ENCODE measurements at regions not wholly inside any gene's neighbourhood (a gene's known extent, or its start where the extent isn't known, plus 50 kb on each side); places are given as distances from the start of the nearest gene placed in this dataset.
"Not testable (repeated sequence)": the region's sequence is repeated elsewhere in the genome, so short reads cannot be mapped to it uniquely, and the experiment has no call there.

DNA sequence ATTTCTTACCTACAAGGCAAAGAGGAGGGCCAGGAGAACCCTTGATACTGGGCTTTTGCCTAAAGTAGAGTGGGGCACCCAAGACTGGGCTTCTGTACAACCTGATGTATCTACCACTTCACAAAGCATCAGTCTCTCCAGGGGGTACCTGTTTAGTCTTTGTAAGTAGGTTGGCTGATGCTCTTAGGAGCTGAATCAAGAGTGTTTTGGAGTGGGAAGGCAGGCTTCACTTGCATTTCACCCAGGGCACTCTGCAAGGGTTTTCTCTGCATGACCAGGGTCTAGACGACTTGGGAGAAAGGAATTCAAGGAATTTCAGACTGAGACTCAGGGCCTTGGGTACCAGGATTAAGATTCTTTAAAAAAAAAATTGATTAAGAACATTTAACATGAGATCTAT, 361.5 kb downstream of the RFC3 start:
- no peak for DNase-seq (ENCODE audit: extremely low spot score)
- POLR2A ChIA-PET = no interaction called here
- CTCF ChIA-PET = no interaction called here
- TF ChIP-seq, protein P1, sequence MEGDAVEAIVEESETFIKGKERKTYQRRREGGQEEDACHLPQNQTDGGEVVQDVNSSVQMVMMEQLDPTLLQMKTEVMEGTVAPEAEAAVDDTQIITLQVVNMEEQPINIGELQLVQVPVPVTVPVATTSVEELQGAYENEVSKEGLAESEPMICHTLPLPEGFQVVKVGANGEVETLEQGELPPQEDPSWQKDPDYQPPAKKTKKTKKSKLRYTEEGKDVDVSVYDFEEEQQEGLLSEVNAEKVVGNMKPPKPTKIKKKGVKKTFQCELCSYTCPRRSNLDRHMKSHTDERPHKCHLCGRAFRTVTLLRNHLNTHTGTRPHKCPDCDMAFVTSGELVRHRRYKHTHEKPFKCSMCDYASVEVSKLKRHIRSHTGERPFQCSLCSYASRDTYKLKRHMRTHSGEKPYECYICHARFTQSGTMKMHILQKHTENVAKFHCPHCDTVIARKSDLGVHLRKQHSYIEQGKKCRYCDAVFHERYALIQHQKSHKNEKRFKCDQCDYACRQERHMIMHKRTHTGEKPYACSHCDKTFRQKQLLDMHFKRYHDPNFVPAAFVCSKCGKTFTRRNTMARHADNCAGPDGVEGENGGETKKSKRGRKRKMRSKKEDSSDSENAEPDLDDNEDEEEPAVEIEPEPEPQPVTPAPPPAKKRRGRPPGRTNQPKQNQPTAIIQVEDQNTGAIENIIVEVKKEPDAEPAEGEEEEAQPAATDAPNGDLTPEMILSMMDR (IDR thresholded peaks at IDR 0.05; ENCODE audit: control extremely low read depth, extremely low read depth, low read depth, missing control alignments) = no peak

DNA sequence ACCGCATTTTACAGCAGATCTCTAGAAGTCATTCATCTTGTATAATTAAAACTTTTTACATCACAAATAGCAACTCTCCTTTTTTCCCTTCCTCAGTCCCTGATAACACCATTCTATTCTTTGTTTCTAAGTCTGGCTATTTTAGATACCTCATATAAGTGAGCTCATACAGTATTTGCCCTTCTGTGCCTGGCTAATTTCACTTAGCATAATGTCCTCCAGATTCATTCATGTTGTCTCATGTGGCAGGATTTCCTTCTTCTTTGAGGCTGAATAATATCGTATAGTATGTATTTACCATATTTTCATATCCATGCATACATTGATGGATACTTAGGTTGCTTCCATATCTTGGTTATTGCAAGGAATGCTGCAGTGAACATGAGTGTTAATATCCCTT, 362.0 kb downstream of the RFC3 start:
- DNase-seq (ENCODE audit: extremely low spot score) = no peak
- ChIA-PET POLR2A (no interaction called here), CTCF (no interaction called here)
- TF ChIP-seq, protein P1 (IDR thresholded peaks at IDR 0.05; ENCODE audit: control extremely low read depth, extremely low read depth, low read depth, missing control alignments) = no peak

DNA sequence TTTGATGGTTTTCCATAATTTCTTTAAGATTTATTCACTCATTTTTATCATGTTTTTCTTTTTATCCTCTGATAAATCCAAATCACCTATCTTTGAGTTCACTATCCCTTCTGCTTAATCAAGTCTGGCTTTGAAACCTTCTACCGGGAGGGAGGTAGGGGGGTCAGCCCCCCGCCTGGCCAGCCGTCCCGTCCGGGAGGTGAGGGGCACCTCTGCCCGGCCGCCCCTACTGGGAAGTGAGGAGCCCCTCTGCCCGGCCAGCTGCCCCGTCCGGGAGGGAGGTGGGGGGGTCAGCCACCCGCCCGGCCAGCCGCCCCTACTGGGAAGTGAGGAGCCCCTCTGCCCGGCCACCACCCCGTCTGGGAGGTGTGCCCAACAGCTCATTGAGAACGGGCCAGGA, 363.3 kb downstream of the RFC3 start:
- DNase-seq (ENCODE audit: extremely low spot score); CTCF ChIA-PET; POLR2A ChIA-PET: not testable (repeated sequence)

DNA sequence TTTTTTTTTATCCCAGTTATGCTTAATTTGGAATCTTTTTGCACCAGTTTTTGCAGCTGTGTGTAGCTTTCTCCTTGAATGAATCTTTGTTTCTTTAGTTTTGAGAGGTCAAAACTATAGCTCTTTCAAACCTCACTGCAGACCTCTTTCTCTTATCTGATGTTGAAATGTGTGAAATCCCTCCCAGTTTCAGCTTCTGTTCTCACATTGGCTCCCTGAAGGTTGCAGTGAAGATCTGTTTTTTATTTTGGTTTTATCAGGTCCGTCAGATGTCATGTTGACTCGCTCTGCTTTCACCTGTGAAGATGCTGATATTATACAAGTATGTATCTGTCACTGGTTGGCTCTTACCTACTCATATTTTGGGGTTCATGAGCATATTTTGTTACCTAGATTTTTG, 372.0 kb downstream of the RFC3 start:
- POLR2A ChIA-PET = no interaction called here
- CTCF ChIA-PET = interaction anchor here (0.9 to 1.6 kb wide), 2 partner anchors 12 to 17 kb away, joined by 4 to 6 read pairs; no protein-coding TSS in a partner anchor
- TF ChIP-seq, protein P1 (IDR thresholded peaks at IDR 0.05; ENCODE audit: control extremely low read depth, extremely low read depth, low read depth, missing control alignments) = no peak
- no peak for DNase-seq (ENCODE audit: extremely low spot score)

DNA sequence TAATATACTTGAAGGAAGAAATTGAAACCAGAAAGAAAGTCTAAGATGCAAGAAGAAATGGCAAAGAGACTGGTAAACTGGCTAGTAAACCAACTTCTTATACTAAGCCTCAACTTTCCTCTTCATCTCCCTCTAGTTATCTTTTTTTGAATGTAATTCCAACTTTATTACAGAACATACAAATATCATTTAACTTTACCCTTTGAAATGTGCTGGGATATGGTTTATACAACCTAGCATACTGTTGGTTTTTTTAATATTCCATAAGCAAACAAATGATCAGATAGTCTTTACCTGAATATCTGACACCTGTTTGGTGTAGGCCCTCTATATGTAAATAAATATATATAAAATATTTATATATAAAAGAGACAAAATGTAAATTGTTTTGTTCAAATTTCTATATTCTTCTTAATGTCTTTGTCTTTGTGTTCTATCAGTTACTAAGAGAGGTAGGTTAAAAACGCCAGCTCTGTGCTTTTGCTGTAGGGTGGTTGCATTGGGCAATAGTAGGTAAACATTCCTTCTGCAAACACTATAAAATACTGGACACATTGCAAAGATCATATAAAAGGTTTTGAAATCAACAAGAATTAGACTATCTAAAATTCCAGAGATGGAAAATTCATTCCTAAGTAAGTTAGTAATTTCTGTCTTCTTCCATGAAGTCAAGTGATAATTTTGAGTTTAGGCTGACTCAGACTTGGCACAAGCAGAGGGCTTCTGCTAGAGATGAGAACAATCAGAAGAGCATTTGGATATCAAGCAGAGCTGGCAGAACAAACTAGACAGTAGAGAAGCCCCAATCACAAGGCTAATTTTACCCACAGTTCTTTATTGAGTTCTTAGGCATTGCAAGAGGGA, 383.3 kb downstream of the RFC3 start:
- POLR2A ChIA-PET = no interaction called here
- TF ChIP-seq, protein P1 (IDR thresholded peaks at IDR 0.05; ENCODE audit: control extremely low read depth, extremely low read depth, low read depth, missing control alignments) = no peak
- CTCF ChIA-PET = interaction anchor here (2.0 kb wide), 1 partner anchor 12 kb away, joined by 4 read pairs; no protein-coding TSS in a partner anchor
- DNase-seq (ENCODE audit: extremely low spot score) = no peak

DNA sequence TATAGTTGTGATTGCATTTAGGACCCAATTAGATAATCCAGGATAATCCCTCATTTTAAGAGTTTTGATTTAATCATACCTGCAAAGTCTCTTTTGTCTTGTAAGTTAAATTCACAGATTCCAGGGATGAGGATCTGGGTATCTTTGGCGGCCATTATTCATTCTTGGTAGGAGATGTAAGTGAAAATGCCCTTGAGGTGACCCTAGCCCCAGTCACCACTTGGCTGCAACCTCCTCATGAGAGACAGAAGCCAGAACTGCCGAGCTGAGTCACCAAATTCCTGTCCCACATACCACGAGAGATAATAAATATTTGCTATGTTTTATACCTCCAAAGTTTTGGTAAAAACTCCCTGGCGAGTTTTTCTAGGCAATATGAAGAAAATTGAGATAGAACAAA, 389.4 kb downstream of the RFC3 start:
- ChIA-PET CTCF (interaction anchor here (2.2 kb wide), 1 partner anchor 17 kb away, joined by 6 read pairs; no protein-coding TSS in a partner anchor), POLR2A (no interaction called here)
- TF ChIP-seq, protein P1 (IDR thresholded peaks at IDR 0.05; ENCODE audit: control extremely low read depth, extremely low read depth, low read depth, missing control alignments) = no peak
- DNase-seq (ENCODE audit: extremely low spot score) = no peak

DNA sequence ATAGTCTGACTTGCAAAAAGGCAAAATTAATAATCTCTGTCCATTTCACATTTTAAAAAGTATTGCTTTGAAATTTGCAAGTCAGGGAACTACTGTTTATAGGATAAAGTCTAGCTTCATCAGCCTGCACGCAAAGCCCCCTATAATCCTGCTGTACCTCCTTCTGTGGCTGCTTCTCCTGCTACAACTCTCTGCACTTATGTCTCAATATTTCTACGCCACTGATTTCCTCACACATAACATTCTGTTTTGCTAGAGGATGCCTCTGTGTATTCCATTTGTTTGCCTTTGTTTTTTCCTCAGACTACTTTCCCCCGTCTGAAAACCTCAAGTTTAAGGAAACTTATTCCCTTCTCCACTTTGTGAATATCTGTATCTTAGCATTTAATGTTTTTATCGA, 389.9 kb downstream of the RFC3 start:
- ChIA-PET CTCF (no interaction called here), POLR2A (no interaction called here)
- no peak for DNase-seq (ENCODE audit: extremely low spot score)
- TF ChIP-seq, protein P1 (IDR thresholded peaks at IDR 0.05; ENCODE audit: control extremely low read depth, extremely low read depth, low read depth, missing control alignments) = no peak

Data from GM10248 (cell line).